A673 (cell line): ENCODE measurements at regions not wholly inside any gene's neighbourhood (a gene's known extent, or its start where the extent isn't known, plus 50 kb on each side); places are given as distances from the start of the nearest gene placed in this dataset.

Experiments
- BruUV-seq: library from RNA; stranded (reverse); fragments of 400-500 nt; replicated peaks from 2 replicates; lab custom pipeline; 2021; lab: Mats Ljungman, UMichigan
- CTCF ChIA-PET: fragments of 300-600 bp; sonication (Branson Sonifier 250); formaldehyde crosslinking; loops from one replicate; lab custom pipeline; 2022; ENCODE audit warnings: antibody characterized with exemption; lab: Charles Lee
- POLR2A ChIA-PET: fragments of 300-600 bp; sonication (Branson Sonifier 250); formaldehyde crosslinking; loops from one replicate; lab custom pipeline; 2022; ENCODE audit warnings: antibody characterized with exemption; ENCODE audit not compliant: low non-redundant PET; lab: Charles Lee
- DNase-seq: peaks from one replicate; pipeline ENCODE4 v3.0.0-alpha.2; 2015; ENCODE audit warnings: low spot score
- H3K27ac ChIP-seq: fragments of 200-600 bp; sonication (generic); 2 replicates; pipeline ENCODE4 v1.5.1; 2016; ENCODE audit warnings: mixed run types, low read depth, mild to moderate bottlenecking, mixed read lengths, antibody characterized with exemption, low read length; ENCODE audit not compliant: poor library complexity, severe bottlenecking
- H3K27me3 ChIP-seq: fragments of 200-600 bp; sonication (generic); replicated peaks from 2 replicates; pipeline ENCODE4 v1.6.1; 2017; ENCODE audit warnings: mixed run types, low read depth, mild to moderate bottlenecking, mixed read lengths, antibody characterized with exemption, low read length; ENCODE audit not compliant: insufficient read depth, poor library complexity
- H3K36me3 ChIP-seq: fragments of 200-600 bp; sonication (generic); 2 replicates; pipeline ENCODE4 v1.6.1; 2016; ENCODE audit warnings: mixed run types, mild to moderate bottlenecking, mixed read lengths, antibody characterized with exemption, low read length; ENCODE audit not compliant: insufficient read depth, poor library complexity, severe bottlenecking
- H3K4me1 ChIP-seq: fragments of 200-600 bp; sonication (generic); 2 replicates; pipeline ENCODE4 v1.6.1; 2017; ENCODE audit warnings: mixed run types, mild to moderate bottlenecking, mixed read lengths, antibody characterized with exemption, low read length; ENCODE audit not compliant: insufficient read depth, poor library complexity, severe bottlenecking
- H3K4me3 ChIP-seq: fragments of 200-600 bp; sonication (generic); 2 replicates; pipeline ENCODE4 v1.5.1; 2016; ENCODE audit warnings: low read depth, mixed run types, mild to moderate bottlenecking, mixed read lengths, low read length; ENCODE audit not compliant: poor library complexity, severe bottlenecking
- H3K9me3 ChIP-seq: fragments of 200-600 bp; sonication (generic); 2 replicates; pipeline ENCODE4 v1.6.1; 2016; ENCODE audit warnings: mixed run types, low read depth, mild to moderate bottlenecking, mixed read lengths, antibody characterized with exemption, low read length; ENCODE audit not compliant: poor library complexity, severe bottlenecking
- EZH2 ChIP-seq: fragments of 200-600 bp; sonication (generic); IDR thresholded peaks from 2 replicates; pipeline ENCODE4 v1.6.1; 2017; ENCODE audit warnings: borderline replicate concordance, low read depth, mild to moderate bottlenecking, mixed read lengths, antibody characterized with exemption, low read length; ENCODE audit not compliant: poor library complexity, severe bottlenecking
- intact Hi-C: fragments of 100-400 bp; cut with micrococcal nuclease; formaldehyde crosslinking; loops from one replicate; pipeline ENCODE4 v1.10.0; 2022; ENCODE audit not compliant: unreplicated experiment
- TF ChIP-seq, protein P1 (sequence below): fragments of 300-800, 200-600 bp; sonication (generic); conservative IDR thresholded peaks from 2 replicates; pipeline ENCODE4 v1.5.1; 2017; ENCODE audit warnings: low read depth, mild to moderate bottlenecking, antibody characterized with exemption, low read length, moderate library complexity, mixed read lengths

GRCh38 chr1:242856289-242856688 is 331.8 kb upstream of the PLD5 start:
- Histone ChIP-seq H3K4me3 (no peak overlapping the region), H3K9me3 (no peaks in the 10 kb centered on the region), H3K27ac (no peak overlapping the region), H3K4me1 (no peaks in the 10 kb centered on the region), H3K36me3 (no peaks in the 10 kb centered on the region), H3K27me3 (no peaks in the 10 kb centered on the region)
- no peak for DNase-seq
- POLR2A ChIA-PET, result no interaction called here
- intact Hi-C loops, result no loop called here
- TF ChIP-seq, protein P1, sequence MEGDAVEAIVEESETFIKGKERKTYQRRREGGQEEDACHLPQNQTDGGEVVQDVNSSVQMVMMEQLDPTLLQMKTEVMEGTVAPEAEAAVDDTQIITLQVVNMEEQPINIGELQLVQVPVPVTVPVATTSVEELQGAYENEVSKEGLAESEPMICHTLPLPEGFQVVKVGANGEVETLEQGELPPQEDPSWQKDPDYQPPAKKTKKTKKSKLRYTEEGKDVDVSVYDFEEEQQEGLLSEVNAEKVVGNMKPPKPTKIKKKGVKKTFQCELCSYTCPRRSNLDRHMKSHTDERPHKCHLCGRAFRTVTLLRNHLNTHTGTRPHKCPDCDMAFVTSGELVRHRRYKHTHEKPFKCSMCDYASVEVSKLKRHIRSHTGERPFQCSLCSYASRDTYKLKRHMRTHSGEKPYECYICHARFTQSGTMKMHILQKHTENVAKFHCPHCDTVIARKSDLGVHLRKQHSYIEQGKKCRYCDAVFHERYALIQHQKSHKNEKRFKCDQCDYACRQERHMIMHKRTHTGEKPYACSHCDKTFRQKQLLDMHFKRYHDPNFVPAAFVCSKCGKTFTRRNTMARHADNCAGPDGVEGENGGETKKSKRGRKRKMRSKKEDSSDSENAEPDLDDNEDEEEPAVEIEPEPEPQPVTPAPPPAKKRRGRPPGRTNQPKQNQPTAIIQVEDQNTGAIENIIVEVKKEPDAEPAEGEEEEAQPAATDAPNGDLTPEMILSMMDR, result no peak
- no peak for TF ChIP-seq EZH2
- CTCF ChIA-PET, result no interaction called here
- no TSS peak for BruUV-seq

DNA sequence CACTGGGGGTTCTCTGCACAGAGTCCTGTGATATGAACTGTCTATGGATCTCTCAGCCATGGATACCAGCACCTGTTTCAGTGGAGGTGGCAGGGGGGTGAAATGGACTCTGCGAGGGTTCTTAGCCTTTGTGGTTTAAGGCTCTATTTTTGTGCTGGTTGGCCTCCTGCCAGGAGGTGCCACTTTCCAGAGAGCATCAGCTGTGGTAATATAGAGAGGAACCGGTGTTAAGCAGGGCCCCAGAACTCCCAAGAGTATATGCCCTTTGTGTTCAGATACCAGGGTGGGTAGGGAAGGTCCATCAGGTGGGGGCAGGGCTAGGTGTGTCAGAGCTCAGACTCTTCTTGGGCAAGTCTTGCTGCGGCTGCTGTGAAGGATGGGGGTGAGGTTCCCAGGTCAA is 330.0 kb upstream of the PLD5 start:
- ChIA-PET CTCF (no interaction called here), POLR2A (no interaction called here)
- no peak for DNase-seq
- Histone ChIP-seq H3K9me3 (no peaks in the 10 kb centered on the region), H3K27ac (no peak overlapping the region), H3K36me3 (no peaks in the 10 kb centered on the region), H3K27me3 (no peaks in the 10 kb centered on the region), H3K4me1 (no peaks in the 10 kb centered on the region), H3K4me3 (no peak overlapping the region)
- intact Hi-C loops, result no loop called here
- BruUV-seq, result no TSS peak
- no peak for TF ChIP-seq EZH2
- TF ChIP-seq, protein P1, result no peak

DNA sequence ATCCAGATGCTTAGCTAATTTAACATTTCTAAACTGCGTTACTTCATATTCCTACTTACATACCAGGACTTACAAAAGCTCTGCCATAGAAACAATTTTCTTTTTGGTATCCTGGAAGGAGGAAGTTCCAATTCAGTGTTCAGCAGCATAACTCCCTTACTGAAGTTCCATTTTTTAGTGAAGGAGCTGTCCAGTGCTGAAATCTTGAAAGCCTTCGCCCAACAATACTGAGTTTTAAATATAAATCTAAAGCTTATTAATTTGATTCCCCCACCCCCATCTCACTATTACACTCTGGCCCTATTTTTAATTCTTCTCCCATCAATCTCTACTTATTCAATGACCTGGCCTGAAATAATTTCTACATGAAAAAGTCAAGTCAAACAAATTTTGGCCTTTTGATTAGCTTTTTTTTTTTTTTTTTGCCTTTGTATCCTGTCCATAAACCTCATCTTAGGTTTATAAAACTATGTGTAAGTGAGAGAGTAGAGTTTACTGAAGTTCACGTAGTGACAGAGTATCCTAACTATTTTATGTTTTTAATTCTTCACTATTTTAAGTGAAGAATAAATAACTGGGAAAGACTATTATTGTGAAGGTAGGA is 323.0 kb upstream of the PLD5 start:
- Histone ChIP-seq H3K36me3 (no peaks in the 10 kb centered on the region), H3K4me3 (no peak overlapping the region), H3K27ac (no peak overlapping the region), H3K4me1 (no peaks in the 10 kb centered on the region), H3K27me3 (no peaks in the 10 kb centered on the region), H3K9me3 (no peaks in the 10 kb centered on the region)
- peak; percentile 41 for DNase-seq
- ChIA-PET POLR2A (no interaction called here), CTCF (no interaction called here)
- intact Hi-C loops, result no loop called here
- TF ChIP-seq, protein P1, result no peak
- no peak for TF ChIP-seq EZH2
- no TSS peak for BruUV-seq
